Erythroblast (primary cell): ENCODE measurements at regions not wholly inside any gene's neighbourhood (a gene's known extent, or its start where the extent isn't known, plus 50 kb on each side); places are given as distances from the start of the nearest gene placed in this dataset.

Experiments used
- GATA1 ChIP-seq: IDR thresholded peaks from 2 replicates; pipeline ENCODE4 v1.6.1; 2011; ENCODE audit warnings: low read depth, mild to moderate bottlenecking, control low read depth, low read length, moderate library complexity
- POLR2A ChIP-seq: IDR thresholded peaks from 2 replicates; pipeline ENCODE4 v1.6.1; 2011; ENCODE audit warnings: mild to moderate bottlenecking, low read length

DNA sequence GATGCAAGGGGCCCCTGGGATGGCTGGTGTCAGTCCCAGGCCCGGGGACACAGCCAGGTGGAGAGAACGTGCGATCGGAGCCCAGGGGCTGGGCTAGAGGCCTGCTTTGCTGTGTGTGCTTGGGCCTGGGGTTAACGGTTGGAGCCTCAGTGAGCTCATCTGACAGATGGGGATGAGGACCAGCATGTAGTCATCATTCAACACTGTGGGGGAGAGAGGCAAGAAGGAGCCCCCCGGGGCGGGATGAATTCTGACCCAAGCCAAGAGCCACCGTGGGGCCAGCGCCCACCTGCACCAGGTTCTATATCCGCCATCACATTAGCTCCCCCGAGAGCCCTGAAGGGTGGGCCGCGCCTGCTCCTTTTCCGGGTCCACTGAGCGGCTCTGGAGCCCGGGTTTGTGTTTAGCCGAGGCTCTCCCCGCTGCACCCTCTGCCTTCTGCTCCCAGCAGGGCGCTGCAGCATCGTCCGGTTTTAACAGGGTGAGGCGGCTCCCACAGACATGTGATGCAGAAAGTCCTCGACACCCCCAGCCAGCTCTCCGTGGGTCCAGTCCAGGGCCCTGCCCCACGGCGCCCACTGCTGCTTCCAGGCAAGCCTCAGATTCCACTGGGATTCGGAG, 365.7 kb downstream of the SEC14L1 start:
- TF ChIP-seq POLR2A (no peak), GATA1 (no peak)
